Stomach (tissue), 8 donors: ENCODE measurements at regions not wholly inside any gene's neighbourhood (a gene's known extent, or its start where the extent isn't known, plus 50 kb on each side); places are given as distances from the start of the nearest gene placed in this dataset.

ENCODE experiments used
- DNase-seq, 2 donors: peaks; one replicate each; pipeline versions ENCODE4 v3.0.0 to v3.0.0-alpha.2; 2013 to 2019
- H3K27ac ChIP-seq, 5 donors: fragments of 200-600 bp in 4 of 5; sonication (generic) in 4 of 5; one replicate each; pipeline ENCODE4 v1.5.1; 2013 to 2019; ENCODE audit warnings: mild to moderate bottlenecking in 1 of 5, moderate library complexity in 1 of 5
- H3K27me3 ChIP-seq, 3 donors: fragments of 200-600 bp; sonication (generic); one replicate each; pipeline ENCODE4 v1.5.1; 2017 to 2019; ENCODE audit warnings: mixed run types in 1 of 3
- H3K36me3 ChIP-seq, 4 donors: fragments of 200-600 bp; sonication (generic); 1 replicate in 3 of 4; 2 replicates in 1 of 4; pipeline ENCODE4 v1.5.1; 2016 to 2019
- H3K4me1 ChIP-seq, 4 donors: fragments of 200-600 bp; sonication (generic); one replicate each; pipeline ENCODE4 v1.5.1; 2016 to 2019
- H3K4me3 ChIP-seq, 4 donors: fragments of 200-600 bp; sonication (generic) in 3 of 4; one replicate each; pipeline ENCODE4 v1.5.1; 2016 to 2019; ENCODE audit warnings: mild to moderate bottlenecking in 1 of 4
- H3K9me3 ChIP-seq, 4 donors: fragments of 200-600 bp; sonication (generic); one replicate each; pipeline ENCODE4 v1.5.1; 2016 to 2019
- EP300 ChIP-seq: sonication (generic); formaldehyde crosslinking; IDR thresholded peaks from one replicate; pipeline ENCODE4 v1.6.1; 2017; ENCODE audit warnings: antibody characterized with exemption
- POLR2A ChIP-seq, 4 donors: fragments of 450-650 bp; IDR thresholded peaks; one replicate each; pipeline ENCODE4 v1.6.1; 2016; ENCODE audit warnings: antibody characterized with exemption in 4 of 4, control low read depth in 2 of 4, mild to moderate bottlenecking in 1 of 4, moderate library complexity in 1 of 4
- POLR2AphosphoS5 ChIP-seq, 3 donors: sonication (generic); formaldehyde crosslinking; IDR thresholded peaks; one replicate each; pipeline ENCODE4 v1.6.1; 2016; ENCODE audit warnings: antibody characterized with exemption in 3 of 3
- WGBS, 5 donors: extraction: QIAGEN DNeasy Blood & Tissue Kit in 3 of 5; methylation state at CpG; one replicate each; pipeline versions ENCODE4 v1.1.5 to v1.1.7; 2013 to 2018; 5-methylcytosine and 5-hydroxymethylcytosine counted together
- intact Hi-C: fragments of 100-400 bp; cut with DNase I; formaldehyde crosslinking; loops from one replicate; pipeline ENCODE4 v1.15.1; 2023; ENCODE audit warnings: low total_unique reads
- TF ChIP-seq, protein P1 (sequence below), 7 experiments: fragments of 450-650 bp in 4 of 7; fragments of 200-600 bp in 3 of 7; sonication (generic) in 3 of 7; IDR thresholded peaks; one replicate each; pipeline ENCODE4 v1.5.1; 2016 to 2019; ENCODE audit warnings: antibody characterized with exemption in 7 of 7, control low read depth in 2 of 7, mild to moderate bottlenecking in 1 of 7
- donor health status: healthy with polysubstance abuse.
- donor health status: Bipolar disorder and iron deficiency.
- donor health status: healthy.

DNA sequence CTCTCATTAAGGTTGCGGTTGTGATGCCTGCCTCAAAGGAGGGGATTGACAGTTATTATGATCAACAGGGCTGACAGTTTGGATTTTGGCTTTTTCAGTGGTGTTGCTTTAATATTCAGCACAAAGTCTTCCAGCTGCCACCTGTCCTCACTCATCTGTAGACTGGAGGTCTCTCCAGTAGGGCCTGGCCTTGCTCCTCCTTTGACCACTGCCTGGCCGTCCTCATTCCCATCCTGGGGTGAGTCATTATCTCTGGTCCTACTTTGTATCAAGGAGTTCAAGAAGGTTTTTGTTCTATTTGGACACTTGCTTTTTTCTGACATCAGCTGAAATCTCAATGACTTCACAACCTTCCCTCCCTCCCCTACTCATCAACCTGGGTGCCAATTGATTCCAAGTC, 95.1 kb upstream of the ZPLD1 start:
- WGBS, 5 donors: 87 to 95% (median 90%) methylated on average over 2 of the region's 2 CpGs
- Histone ChIP-seq H3K4me3 (no peak overlapping the region), H3K9me3 (no peaks in the 10 kb centered on the region), H3K36me3 (no peaks in the 10 kb centered on the region), H3K27ac (no peak overlapping the region), H3K27me3 (no peaks in the 10 kb centered on the region), H3K4me1 (no peaks in the 10 kb centered on the region)
- intact Hi-C loops: no loop called here
- TF ChIP-seq, protein P1, sequence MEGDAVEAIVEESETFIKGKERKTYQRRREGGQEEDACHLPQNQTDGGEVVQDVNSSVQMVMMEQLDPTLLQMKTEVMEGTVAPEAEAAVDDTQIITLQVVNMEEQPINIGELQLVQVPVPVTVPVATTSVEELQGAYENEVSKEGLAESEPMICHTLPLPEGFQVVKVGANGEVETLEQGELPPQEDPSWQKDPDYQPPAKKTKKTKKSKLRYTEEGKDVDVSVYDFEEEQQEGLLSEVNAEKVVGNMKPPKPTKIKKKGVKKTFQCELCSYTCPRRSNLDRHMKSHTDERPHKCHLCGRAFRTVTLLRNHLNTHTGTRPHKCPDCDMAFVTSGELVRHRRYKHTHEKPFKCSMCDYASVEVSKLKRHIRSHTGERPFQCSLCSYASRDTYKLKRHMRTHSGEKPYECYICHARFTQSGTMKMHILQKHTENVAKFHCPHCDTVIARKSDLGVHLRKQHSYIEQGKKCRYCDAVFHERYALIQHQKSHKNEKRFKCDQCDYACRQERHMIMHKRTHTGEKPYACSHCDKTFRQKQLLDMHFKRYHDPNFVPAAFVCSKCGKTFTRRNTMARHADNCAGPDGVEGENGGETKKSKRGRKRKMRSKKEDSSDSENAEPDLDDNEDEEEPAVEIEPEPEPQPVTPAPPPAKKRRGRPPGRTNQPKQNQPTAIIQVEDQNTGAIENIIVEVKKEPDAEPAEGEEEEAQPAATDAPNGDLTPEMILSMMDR (IDR thresholded peaks at IDR 0.05): no peak
- TF ChIP-seq POLR2AphosphoS5 (IDR thresholded peaks at IDR 0.05) (no peak), POLR2A (IDR thresholded peaks at IDR 0.05) (no peak), EP300 (no peak)
- no peak for DNase-seq

DNA sequence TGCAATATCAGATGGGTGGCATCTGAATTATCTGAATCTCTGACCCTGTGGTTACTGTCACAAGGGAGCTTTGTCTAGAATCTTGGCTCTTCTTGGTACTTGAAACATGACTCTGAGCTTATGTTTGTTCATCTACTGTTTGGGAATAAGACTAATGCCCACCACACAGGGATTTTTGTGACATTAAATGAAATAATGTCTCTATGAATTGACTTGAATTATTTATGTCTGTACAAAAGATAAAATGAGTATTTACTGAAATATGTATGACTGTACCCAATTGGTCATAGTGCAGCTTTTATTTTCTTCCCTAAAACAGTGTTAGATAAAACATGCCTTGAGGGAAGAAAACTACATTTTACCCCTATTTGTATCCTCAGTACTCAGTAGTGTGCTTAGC, 87.9 kb upstream of the ZPLD1 start:
- Histone ChIP-seq H3K36me3 (no peaks in the 10 kb centered on the region), H3K4me1 (no peaks in the 10 kb centered on the region), H3K9me3 (no peaks in the 10 kb centered on the region), H3K27ac (no peak overlapping the region), H3K4me3 (no peak overlapping the region), H3K27me3 (no peaks in the 10 kb centered on the region)
- TF ChIP-seq EP300: no peak
- no peak for DNase-seq
- intact Hi-C loops: no loop called here

DNA sequence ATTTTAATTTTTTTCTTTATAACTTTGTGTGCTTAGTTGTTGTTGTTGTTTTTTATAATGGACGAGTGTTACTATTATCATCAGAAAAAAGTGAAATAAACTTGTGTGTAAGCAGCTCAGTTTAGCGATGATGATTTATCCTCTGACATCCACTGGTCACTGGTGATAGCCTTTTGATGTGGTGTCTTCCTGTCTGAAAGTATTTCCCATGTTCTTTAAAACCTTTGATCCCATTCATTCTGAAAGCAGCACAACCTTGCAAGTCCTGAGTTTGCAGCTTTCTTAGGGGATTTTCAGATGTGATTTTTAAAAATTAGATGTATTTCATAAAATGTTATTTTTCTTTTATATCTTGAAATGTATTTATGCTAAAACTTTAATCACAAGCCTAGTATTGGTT, 85.9 kb upstream of the ZPLD1 start:
- no peak for DNase-seq
- Histone ChIP-seq H3K27ac (no peak overlapping the region), H3K4me1 (no peaks in the 10 kb centered on the region), H3K9me3 (no peaks in the 10 kb centered on the region), H3K36me3 (no peaks in the 10 kb centered on the region), H3K27me3 (no peaks in the 10 kb centered on the region), H3K4me3 (no peak overlapping the region)
- intact Hi-C loops: no loop called here
- no peak for TF ChIP-seq EP300
- TF ChIP-seq, protein P1 (IDR thresholded peaks at IDR 0.05): no peak
- no peak for TF ChIP-seq POLR2A (IDR thresholded peaks at IDR 0.05)
- no peak for TF ChIP-seq POLR2AphosphoS5 (IDR thresholded peaks at IDR 0.05)
- WGBS, 5 donors: 70 to 85% (median 76%) methylated on average over 2 of the region's 2 CpGs

DNA sequence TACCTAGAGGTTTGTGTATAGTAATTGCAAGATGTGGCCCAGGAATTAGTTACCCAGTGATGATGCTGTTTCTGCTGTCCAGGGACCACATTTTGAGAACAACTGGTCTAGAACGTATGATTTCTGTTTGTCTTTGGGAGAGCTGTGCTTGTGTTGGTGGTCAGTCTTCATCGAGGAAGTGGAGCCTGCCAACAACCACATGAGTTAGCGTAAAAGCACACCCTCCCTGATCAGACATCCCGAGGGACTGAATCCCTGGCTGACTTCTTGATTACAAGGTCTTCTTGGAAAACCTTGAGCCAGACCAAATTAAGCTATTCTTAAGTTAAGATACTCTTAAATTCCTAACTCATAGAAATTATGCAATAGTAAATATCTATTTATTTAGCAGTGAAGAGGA, 81.7 kb upstream of the ZPLD1 start:
- Histone ChIP-seq H3K36me3 (no peaks in the 10 kb centered on the region), H3K4me1 (no peaks in the 10 kb centered on the region), H3K9me3 (no peaks in the 10 kb centered on the region), H3K27me3 (no peaks in the 10 kb centered on the region), H3K27ac (no peak overlapping the region), H3K4me3 (no peak overlapping the region)
- intact Hi-C loops: no loop called here
- TF ChIP-seq EP300: no peak
- no peak for TF ChIP-seq POLR2A (IDR thresholded peaks at IDR 0.05)
- TF ChIP-seq, protein P1 (IDR thresholded peaks at IDR 0.05): no peak
- TF ChIP-seq POLR2AphosphoS5 (IDR thresholded peaks at IDR 0.05): no peak
- WGBS, 5 donors: 76 to 87% (median 80%) methylated on average over 4 of the region's 4 CpGs
- no peak for DNase-seq

DNA sequence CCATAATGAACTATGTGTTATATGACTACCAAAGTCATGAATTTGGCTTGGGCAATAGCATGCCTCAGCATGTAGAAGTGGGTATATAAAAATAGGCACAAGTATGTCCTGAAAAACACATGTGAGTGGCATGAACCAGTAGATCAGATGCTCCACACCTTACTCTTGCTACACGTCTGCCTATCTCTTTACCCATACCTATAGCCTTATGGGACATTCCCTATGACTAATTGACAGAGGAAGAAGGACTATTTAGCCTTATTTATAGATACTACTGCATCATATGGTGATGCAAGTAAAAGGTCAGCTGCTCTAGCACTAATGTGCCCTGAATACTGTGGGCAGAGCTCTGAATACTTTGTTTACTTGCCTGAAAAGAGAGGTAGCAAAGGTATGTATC, 81.0 kb upstream of the ZPLD1 start:
- Histone ChIP-seq H3K9me3 (no peaks in the 10 kb centered on the region), H3K4me1 (no peaks in the 10 kb centered on the region), H3K27me3 (no peaks in the 10 kb centered on the region), H3K36me3 (no peaks in the 10 kb centered on the region), H3K4me3 (no peak overlapping the region), H3K27ac (no peak overlapping the region)
- intact Hi-C loops: no loop called here
- TF ChIP-seq EP300: no peak
- TF ChIP-seq, protein P1 (IDR thresholded peaks at IDR 0.05): no peak
- TF ChIP-seq POLR2AphosphoS5 (IDR thresholded peaks at IDR 0.05): no peak
- TF ChIP-seq POLR2A (IDR thresholded peaks at IDR 0.05): no peak
- no peak for DNase-seq
- whole genome bisulfite sequencing, 5 donors: 67 to 87% (median 76%) methylated on average over 1 of the region's 1 CpG
